ENCODE measurements at regions not wholly inside any gene's neighbourhood (a gene's known extent, or its start where the extent isn't known, plus 50 kb on each side); places are given as distances from the start of the nearest gene placed in this dataset.

- no peak for TF ChIP-seq POLR2AphosphoS5 (IDR thresholded peaks at IDR 0.05; ENCODE audit: borderline replicate concordance, low read depth, low read length)
- TF ChIP-seq EZH2 (IDR thresholded peaks at IDR 0.05), result no peak
These were observed 442.8 kb upstream of the SYT4 start for GRCh38 chr18:43720041-43720440.

Data from SK-N-MC (cell line).